Mammary epithelial cell (primary cell): ENCODE measurements at regions not wholly inside any gene's neighbourhood (a gene's known extent, or its start where the extent isn't known, plus 50 kb on each side); places are given as distances from the start of the nearest gene placed in this dataset.

Source experiments
- EZH2 ChIP-seq: IDR thresholded peaks from 2 replicates; pipeline ENCODE4 v1.6.1; 2012; ENCODE audit warnings: low read length, inconsistent platforms, borderline replicate concordance
- TF ChIP-seq, protein P1 (sequence below), 2 donors: IDR thresholded peaks in 1 of 2; conservative IDR thresholded peaks in 1 of 2; 2 replicates each; pipeline ENCODE4 v1.5.1; 2011 to 2012; ENCODE audit warnings: inconsistent platforms in 2 of 2, low read length in 2 of 2, mild to moderate bottlenecking in 2 of 2, control low read depth in 1 of 2, low read depth in 1 of 2; ENCODE audit not compliant: insufficient read depth in 1 of 2; ENCODE audit errors: extremely low read depth in 1 of 2

GRCh38 chr9:106657926-106658325, 205.0 kb upstream of the ZNF462 start:
- TF ChIP-seq, protein P1, sequence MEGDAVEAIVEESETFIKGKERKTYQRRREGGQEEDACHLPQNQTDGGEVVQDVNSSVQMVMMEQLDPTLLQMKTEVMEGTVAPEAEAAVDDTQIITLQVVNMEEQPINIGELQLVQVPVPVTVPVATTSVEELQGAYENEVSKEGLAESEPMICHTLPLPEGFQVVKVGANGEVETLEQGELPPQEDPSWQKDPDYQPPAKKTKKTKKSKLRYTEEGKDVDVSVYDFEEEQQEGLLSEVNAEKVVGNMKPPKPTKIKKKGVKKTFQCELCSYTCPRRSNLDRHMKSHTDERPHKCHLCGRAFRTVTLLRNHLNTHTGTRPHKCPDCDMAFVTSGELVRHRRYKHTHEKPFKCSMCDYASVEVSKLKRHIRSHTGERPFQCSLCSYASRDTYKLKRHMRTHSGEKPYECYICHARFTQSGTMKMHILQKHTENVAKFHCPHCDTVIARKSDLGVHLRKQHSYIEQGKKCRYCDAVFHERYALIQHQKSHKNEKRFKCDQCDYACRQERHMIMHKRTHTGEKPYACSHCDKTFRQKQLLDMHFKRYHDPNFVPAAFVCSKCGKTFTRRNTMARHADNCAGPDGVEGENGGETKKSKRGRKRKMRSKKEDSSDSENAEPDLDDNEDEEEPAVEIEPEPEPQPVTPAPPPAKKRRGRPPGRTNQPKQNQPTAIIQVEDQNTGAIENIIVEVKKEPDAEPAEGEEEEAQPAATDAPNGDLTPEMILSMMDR (conservative IDR thresholded peaks at IDR 0.05 in 1 of 2, IDR thresholded peaks at IDR 0.05 in 1 of 2; ENCODE audit: extremely low read depth in 1 of 2, insufficient read depth in 1 of 2, low read depth in 1 of 2, low read length in 2 of 2): no peak
- TF ChIP-seq EZH2: no peak
